DND-41 (cell line): ENCODE measurements at regions not wholly inside any gene's neighbourhood (a gene's known extent, or its start where the extent isn't known, plus 50 kb on each side); places are given as distances from the start of the nearest gene placed in this dataset.

ENCODE experiments used
- EZH2 ChIP-seq: IDR thresholded peaks from 3 replicates; pipeline ENCODE4 v1.6.1; 2012; ENCODE audit warnings: borderline replicate concordance, low read depth, mild to moderate bottlenecking, moderate library complexity, low read length, inconsistent platforms; ENCODE audit not compliant: severe bottlenecking
- TF ChIP-seq, protein P1 (sequence below): IDR thresholded peaks from 2 replicates; pipeline ENCODE4 v1.5.1; 2012; ENCODE audit warnings: borderline replicate concordance, low read length, moderate library complexity, mild to moderate bottlenecking; ENCODE audit not compliant: poor library complexity, severe bottlenecking; ENCODE audit errors: extremely low read depth

DNA sequence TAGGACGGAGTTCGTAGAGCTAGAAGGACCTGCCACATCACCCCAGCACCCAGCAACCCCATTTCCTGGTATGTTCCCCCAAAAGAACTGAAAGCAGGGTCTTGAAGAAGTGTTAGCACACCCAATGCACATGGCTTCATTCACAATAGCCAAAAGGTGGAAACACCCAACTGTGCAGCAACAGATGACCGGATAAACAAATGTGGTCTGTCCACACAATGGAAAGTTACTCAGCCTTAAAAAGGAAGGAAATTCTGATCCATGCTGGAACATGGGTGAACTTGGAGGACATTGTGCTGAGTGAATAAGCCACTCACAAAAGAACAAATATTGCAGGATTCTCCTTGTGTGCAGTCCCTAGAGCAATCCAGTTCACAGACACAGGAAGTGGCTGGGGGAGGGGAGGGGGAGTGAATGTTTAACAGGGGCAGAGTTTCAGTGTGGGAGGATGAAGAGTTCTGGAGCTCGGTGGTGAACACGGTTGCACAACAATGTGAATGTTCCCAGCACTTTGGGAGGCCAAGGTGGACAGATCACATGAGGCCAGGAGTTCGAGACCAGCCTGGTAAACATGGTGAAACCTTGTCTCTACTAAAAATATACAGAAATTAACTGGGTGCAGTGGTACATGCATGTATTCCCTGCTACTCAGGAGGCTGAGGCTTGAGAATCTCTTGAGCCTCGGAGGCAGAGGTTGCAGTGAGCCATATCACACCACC is 157.5 kb downstream of the NUP210 start:
- no peak for TF ChIP-seq EZH2
- TF ChIP-seq, protein P1, sequence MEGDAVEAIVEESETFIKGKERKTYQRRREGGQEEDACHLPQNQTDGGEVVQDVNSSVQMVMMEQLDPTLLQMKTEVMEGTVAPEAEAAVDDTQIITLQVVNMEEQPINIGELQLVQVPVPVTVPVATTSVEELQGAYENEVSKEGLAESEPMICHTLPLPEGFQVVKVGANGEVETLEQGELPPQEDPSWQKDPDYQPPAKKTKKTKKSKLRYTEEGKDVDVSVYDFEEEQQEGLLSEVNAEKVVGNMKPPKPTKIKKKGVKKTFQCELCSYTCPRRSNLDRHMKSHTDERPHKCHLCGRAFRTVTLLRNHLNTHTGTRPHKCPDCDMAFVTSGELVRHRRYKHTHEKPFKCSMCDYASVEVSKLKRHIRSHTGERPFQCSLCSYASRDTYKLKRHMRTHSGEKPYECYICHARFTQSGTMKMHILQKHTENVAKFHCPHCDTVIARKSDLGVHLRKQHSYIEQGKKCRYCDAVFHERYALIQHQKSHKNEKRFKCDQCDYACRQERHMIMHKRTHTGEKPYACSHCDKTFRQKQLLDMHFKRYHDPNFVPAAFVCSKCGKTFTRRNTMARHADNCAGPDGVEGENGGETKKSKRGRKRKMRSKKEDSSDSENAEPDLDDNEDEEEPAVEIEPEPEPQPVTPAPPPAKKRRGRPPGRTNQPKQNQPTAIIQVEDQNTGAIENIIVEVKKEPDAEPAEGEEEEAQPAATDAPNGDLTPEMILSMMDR = no peak
